Skeletal muscle tissue (tissue), 3 donors: ENCODE measurements at regions not wholly inside any gene's neighbourhood (a gene's known extent, or its start where the extent isn't known, plus 50 kb on each side); places are given as distances from the start of the nearest gene placed in this dataset.
"Not testable (repeated sequence)": the region's sequence is repeated elsewhere in the genome, so short reads cannot be mapped to it uniquely, and the experiment has no call there.

ENCODE experiments used
- H3K27ac ChIP-seq: one replicate; pipeline ENCODE4 v1.7.0; 2013; ENCODE audit warnings: mild to moderate bottlenecking, low read depth, low read length, inconsistent platforms
- H3K27me3 ChIP-seq, 3 donors: one replicate each; pipeline ENCODE4 v1.7.0; 2013; ENCODE audit warnings: low read length in 3 of 3; ENCODE audit not compliant: control insufficient read depth in 3 of 3, insufficient read depth in 3 of 3
- H3K36me3 ChIP-seq, 3 donors: one replicate each; pipeline ENCODE4 v1.7.0; 2013; ENCODE audit warnings: low read length in 3 of 3; ENCODE audit not compliant: control insufficient read depth in 3 of 3, insufficient read depth in 3 of 3
- H3K4me1 ChIP-seq, 3 donors: one replicate each; pipeline ENCODE4 v1.7.0; 2013; ENCODE audit warnings: low read length in 3 of 3, mild to moderate bottlenecking in 3 of 3; ENCODE audit not compliant: control insufficient read depth in 3 of 3, insufficient read depth in 3 of 3
- H3K4me3 ChIP-seq, 3 donors: one replicate each; pipeline ENCODE4 v1.7.0; 2013; ENCODE audit warnings: low read length in 3 of 3
- H3K9ac ChIP-seq, 3 donors: one replicate each; pipeline ENCODE4 v1.7.0; 2013; ENCODE audit warnings: low read length in 3 of 3, mild to moderate bottlenecking in 3 of 3, moderate library complexity in 2 of 3, low read depth in 1 of 3
- H3K9me3 ChIP-seq, 3 donors: one replicate each; pipeline ENCODE4 v1.7.0; 2013; ENCODE audit warnings: low read length in 3 of 3; ENCODE audit not compliant: control insufficient read depth in 3 of 3
- donor health status: Osteomylitis.

DNA sequence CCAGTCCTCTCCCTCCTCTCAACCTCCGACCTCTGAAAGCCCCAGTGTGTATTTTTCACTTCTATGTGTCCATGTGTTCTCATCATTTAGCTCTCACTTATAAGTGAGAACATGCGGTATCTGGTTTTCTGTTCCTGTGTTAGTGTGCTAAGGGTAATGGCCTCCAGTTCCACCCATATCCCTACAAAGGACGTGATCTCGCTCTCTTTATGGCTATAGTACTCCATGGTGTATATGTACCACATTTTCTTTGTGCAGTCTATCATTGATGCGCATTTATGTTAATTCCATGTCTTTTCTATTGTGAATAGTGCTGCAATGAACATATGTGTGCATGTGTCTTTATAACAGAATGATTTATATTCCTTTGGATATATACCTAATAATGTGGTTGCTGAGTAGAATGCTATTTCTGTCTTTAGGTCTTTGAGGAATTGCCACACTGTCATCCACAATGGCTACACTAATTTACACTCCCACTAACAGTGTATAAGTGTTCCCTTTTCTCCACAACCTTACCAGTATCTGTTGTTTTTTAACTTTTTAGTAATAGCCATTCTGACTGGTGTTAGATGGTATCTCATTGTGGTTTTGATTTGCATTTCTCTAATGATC, 749.3 kb upstream of the ARRDC3 start:
- H3K27ac ChIP-seq, H3K36me3 ChIP-seq, H3K9ac ChIP-seq, H3K4me3 ChIP-seq, H3K9me3 ChIP-seq, H3K27me3 ChIP-seq, H3K4me1 ChIP-seq: not testable (repeated sequence)

DNA sequence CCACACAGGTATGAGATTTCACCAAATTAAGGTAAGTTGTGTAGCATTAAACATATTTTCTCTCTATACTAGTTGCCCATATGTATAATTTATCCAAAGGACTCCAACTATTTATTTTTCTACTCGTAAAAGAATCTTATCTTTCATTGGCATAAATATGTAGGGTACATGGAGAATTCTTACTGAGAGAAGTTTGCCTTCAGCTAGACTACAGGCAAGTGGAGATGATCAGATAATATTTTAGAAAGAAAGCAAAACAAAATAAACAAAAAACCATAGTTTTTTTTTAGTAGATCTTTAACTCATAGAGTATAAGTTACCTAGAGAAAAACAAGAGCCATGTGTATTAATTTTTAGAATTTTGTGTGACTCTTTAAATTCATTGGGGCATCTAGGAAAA, 743.1 kb upstream of the ARRDC3 start:
- no peak overlapping the region for H3K27ac ChIP-seq
- no peak overlapping the region for H3K9ac ChIP-seq
- no peaks in the 10 kb centered on the region for H3K27me3 ChIP-seq
- H3K9me3 ChIP-seq = no peaks in the 10 kb centered on the region
- H3K4me1 ChIP-seq = no peaks in the 10 kb centered on the region
- no peaks in the 10 kb centered on the region for H3K36me3 ChIP-seq
- no peak overlapping the region for H3K4me3 ChIP-seq

DNA sequence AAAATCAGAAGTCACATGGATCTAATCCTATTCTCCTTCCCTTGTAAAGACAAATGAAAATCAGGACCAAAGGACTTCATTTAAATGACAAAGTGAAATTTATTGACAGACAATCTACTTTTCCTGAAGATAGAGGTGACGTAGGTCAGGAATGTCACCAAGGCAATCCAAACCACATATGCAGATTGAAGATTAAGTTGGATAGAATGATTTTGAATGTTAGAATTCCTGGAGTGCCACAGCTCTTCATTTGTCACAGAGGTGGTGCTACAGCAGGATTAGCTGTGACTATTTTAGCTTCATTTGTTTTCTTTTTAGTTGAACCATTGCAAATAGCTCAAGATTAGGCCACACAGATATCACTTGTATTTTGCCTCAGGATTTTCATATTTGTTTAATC, 736.0 kb upstream of the ARRDC3 start:
- Histone ChIP-seq H3K27me3 (no peaks in the 10 kb centered on the region), H3K36me3 (no peaks in the 10 kb centered on the region), H3K4me1 (no peaks in the 10 kb centered on the region), H3K9ac (no peak overlapping the region), H3K27ac (no peak overlapping the region), H3K4me3 (no peak overlapping the region), H3K9me3 (no peaks in the 10 kb centered on the region)

DNA sequence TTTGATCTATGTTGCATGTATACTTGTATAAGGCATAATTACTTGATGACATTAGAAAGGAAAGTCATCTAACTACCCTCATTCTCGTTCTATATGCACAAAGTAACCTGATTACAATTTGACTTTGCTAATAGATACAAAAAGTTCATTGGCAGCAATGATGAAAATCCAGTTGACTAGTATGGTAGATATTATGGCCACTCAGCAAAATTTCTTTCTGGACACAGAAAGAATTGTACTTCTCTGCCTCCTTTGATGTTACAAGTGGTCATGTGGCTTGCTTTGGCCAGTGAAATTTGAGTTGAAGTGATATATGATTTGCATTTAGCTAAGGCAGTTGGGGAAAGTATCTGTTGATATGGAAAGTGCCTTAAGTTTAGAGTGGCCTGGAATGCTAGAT, 723.7 kb upstream of the ARRDC3 start:
- no peak overlapping the region for H3K4me3 ChIP-seq
- no peaks in the 10 kb centered on the region for H3K9me3 ChIP-seq
- no peaks in the 10 kb centered on the region for H3K4me1 ChIP-seq
- no peaks in the 10 kb centered on the region for H3K27me3 ChIP-seq
- H3K27ac ChIP-seq = no peak overlapping the region
- H3K9ac ChIP-seq = no peak overlapping the region
- no peaks in the 10 kb centered on the region for H3K36me3 ChIP-seq

DNA sequence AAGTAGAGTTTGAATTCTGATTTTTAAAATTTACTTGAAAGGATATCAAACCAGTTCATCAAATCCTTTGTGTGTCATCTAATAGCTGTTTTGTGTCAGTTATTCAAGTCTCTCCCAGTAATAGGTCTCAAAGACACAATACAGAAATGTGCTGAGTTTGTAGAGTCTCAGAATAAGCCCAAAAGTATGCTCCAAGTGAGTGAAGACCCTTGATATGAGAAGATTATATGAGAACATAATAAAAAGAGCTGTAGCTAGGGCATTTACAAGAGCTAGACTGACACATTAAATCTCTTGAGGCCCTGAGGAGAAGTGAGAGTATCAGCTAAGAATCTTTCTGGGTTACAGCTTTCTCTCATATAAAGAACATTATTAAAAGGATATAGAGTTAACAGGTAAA, 721.0 kb upstream of the ARRDC3 start:
- no peaks in the 10 kb centered on the region for H3K27me3 ChIP-seq
- H3K4me1 ChIP-seq = no peaks in the 10 kb centered on the region
- H3K36me3 ChIP-seq = no peaks in the 10 kb centered on the region
- no peak overlapping the region for H3K9ac ChIP-seq
- H3K27ac ChIP-seq = no peak overlapping the region
- no peak overlapping the region for H3K4me3 ChIP-seq
- no peaks in the 10 kb centered on the region for H3K9me3 ChIP-seq

DNA sequence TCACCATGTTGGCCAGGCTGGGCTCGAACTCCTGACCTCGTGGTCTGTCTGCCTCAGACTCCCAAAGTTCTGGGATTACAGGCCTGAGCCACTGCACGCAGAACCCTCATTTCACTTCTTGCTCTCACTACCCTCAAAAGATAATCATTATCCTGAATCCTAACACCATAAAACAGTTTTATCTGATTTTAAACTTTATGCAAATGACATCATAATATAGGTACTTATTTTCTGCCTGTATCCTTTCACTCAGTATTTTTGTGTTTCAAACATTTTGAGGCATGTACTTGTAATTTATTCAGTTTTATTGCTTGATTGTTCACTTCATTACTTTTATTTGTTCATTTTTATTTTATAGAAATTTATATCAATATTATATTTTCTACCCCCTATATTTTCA, 719.2 kb upstream of the ARRDC3 start:
- no peaks in the 10 kb centered on the region for H3K36me3 ChIP-seq

DNA sequence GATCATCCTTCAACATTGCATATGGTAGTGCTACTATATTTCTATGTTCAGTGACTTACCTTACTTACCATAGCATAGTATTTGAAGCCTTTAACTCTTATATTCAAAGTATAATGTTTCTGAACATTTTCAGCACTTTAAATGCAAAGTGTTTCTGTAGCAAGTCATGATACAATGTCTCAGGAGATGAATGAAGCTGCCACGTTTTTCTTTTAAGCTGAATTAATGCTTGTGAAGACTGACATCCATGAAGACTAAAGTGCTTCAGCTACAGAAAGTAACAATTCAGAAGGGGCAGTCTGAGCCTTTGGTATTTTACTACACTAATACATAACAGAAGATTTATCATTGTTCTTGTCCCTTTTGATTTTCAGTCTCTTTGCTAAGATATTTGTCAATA, 709.1 kb upstream of the ARRDC3 start:
- H3K27me3 ChIP-seq = no peaks in the 10 kb centered on the region
- no peak overlapping the region for H3K4me3 ChIP-seq
- no peaks in the 10 kb centered on the region for H3K4me1 ChIP-seq
- no peaks in the 10 kb centered on the region for H3K9me3 ChIP-seq
- H3K27ac ChIP-seq = no peak overlapping the region
- H3K9ac ChIP-seq = no peak overlapping the region
- no peaks in the 10 kb centered on the region for H3K36me3 ChIP-seq

More for the DNA sequence above, 719.2 kb upstream of the ARRDC3 start:
- no peaks in the 10 kb centered on the region for H3K4me1 ChIP-seq
- H3K9me3 ChIP-seq = no peaks in the 10 kb centered on the region
- no peak overlapping the region for H3K9ac ChIP-seq
- H3K4me3 ChIP-seq = no peak overlapping the region
- no peak overlapping the region for H3K27ac ChIP-seq
- H3K27me3 ChIP-seq = no peaks in the 10 kb centered on the region

DNA sequence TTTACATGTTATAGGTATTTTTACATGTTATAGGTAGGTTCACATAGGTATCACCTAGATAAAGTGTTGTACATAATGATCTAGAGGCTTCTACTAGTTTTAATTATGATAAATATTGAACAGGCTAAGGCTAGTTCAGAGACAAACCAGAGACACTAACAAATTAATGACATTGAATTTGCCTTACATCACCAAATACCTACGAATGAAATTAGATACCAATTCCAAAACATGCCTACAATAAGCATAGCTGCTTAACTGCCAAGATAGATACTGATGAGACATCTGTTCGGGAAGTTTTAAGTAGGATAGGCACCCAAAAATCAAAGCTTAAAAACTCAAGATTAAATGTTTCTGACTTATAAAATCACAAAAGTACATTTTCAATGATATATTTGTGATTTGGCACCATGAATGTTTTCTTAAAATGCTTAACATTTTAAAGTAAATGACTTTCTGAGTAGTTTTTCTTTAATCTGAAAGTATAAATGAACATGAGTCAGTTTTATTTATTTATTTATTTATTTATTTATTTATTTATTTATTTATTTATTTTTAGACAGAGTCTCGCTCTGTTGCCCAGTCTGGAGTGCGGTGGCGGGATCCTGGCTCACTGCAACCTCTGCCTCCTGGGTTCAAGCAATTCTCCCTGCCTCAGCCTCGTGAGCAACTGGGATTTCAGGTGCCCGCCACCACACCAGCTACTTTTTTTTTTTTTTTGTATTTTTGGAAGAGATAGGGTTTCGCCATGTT, 703.1 kb upstream of the ARRDC3 start:
- H3K36me3 ChIP-seq = no peaks in the 10 kb centered on the region
- H3K27ac ChIP-seq = no peak overlapping the region
- H3K9me3 ChIP-seq = no peaks in the 10 kb centered on the region
- no peak overlapping the region for H3K4me3 ChIP-seq
- no peaks in the 10 kb centered on the region for H3K27me3 ChIP-seq
- no peaks in the 10 kb centered on the region for H3K4me1 ChIP-seq
- no peak overlapping the region for H3K9ac ChIP-seq

DNA sequence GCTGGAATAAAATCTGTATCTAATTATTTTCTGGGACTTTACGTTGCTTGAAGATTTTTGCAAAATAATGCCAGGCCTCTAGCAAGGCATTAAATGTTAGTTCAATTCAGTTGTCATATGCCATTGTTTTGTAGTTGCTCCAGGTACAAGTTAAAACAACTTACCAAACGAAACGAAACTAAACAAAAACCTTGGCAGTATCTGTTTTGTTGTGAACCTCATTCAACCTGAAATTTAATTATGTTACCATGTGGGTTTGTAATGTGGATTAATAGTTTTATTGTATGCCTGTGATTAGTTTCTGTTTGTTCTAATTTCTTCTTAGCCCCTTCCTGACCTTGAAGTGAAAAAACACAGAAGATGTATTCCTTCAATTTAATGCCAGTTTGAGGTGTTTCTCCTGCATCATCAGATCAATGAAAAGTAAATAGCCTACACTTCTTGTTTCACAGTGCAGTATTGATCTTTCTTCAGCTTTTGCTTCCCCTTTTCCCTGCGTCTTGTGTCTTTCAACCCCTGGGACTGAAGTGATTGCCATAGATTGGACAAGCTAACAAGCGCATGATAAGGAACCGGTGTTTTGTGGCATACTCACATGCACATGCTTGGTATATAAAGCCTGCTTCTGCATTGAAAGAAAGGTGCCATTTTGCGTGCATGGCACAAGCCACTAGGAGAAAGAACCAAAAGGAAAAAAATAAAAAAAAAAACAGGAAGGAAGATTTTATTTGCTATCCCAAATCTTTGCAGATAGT, 699.0 kb upstream of the ARRDC3 start:
- H3K27me3 ChIP-seq = no peaks in the 10 kb centered on the region
- H3K27ac ChIP-seq = no peak overlapping the region
- no peaks in the 10 kb centered on the region for H3K4me1 ChIP-seq
- no peak overlapping the region for H3K9ac ChIP-seq
- no peak overlapping the region for H3K4me3 ChIP-seq
- no peaks in the 10 kb centered on the region for H3K36me3 ChIP-seq
- H3K9me3 ChIP-seq = no peaks in the 10 kb centered on the region

DNA sequence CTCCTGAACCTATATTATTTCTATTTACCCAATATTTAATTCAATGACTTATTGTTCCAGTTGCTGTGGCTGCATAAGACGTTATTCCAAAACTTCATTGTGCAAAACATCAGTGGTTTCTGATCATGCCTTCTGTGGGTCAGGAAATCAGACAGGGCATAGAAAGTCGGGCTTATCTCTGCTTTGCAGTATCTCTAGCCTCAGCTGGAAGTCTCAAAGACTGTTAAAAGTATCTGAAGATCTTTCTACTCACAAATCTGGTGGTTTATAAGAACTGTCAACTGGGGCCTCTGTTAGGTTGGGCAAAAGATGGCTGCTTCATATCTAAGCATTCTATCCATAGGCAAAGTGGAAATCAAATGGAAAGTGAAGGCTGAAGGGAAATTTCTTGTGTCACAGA, 687.7 kb upstream of the ARRDC3 start:
- Histone ChIP-seq H3K4me1 (no peaks in the 10 kb centered on the region), H3K4me3 (no peak overlapping the region), H3K36me3 (no peaks in the 10 kb centered on the region), H3K27me3 (no peaks in the 10 kb centered on the region), H3K27ac (no peak overlapping the region), H3K9ac (no peak overlapping the region), H3K9me3 (no peaks in the 10 kb centered on the region)
